DOHH2 (cell line): ENCODE measurements at regions not wholly inside any gene's neighbourhood (a gene's known extent, or its start where the extent isn't known, plus 50 kb on each side); places are given as distances from the start of the nearest gene placed in this dataset.

Experiments used
- EZH2phosphoT487 ChIP-seq: fragments of 200-600 bp; sonication (generic); IDR thresholded peaks from 2 replicates; pipeline ENCODE4 v1.6.1; 2017; ENCODE audit warnings: borderline replicate concordance, mild to moderate bottlenecking, antibody characterized with exemption, low read length, moderate library complexity, mixed read lengths
- TF ChIP-seq, protein P1 (sequence below): fragments of 200-600 bp; sonication (generic); IDR thresholded peaks from one replicate; pipeline ENCODE4 v1.5.1; 2014; ENCODE audit warnings: antibody characterized with exemption, mild to moderate bottlenecking, low read depth, low read length; ENCODE audit not compliant: poor library complexity, severe bottlenecking

DNA sequence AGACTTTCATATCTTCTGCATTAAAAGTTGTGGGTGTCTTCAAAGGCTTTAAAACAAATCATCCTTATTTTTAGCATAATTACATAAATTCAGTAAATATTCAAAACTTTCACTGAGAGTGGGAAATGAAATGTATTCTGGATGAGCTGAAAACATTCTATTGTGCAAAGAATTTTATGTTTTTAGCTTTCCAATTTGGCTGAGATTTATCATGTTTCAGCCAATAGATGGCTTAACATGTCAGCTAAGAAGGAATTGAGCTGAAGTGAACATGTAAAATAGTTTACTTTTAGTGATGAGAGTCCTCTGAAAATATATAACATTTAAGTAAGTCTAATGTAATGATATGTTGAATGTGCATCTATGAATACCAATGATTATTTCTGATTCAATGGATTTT lies 213.5 kb upstream of the GIMD1 start:
- TF ChIP-seq, protein P1, sequence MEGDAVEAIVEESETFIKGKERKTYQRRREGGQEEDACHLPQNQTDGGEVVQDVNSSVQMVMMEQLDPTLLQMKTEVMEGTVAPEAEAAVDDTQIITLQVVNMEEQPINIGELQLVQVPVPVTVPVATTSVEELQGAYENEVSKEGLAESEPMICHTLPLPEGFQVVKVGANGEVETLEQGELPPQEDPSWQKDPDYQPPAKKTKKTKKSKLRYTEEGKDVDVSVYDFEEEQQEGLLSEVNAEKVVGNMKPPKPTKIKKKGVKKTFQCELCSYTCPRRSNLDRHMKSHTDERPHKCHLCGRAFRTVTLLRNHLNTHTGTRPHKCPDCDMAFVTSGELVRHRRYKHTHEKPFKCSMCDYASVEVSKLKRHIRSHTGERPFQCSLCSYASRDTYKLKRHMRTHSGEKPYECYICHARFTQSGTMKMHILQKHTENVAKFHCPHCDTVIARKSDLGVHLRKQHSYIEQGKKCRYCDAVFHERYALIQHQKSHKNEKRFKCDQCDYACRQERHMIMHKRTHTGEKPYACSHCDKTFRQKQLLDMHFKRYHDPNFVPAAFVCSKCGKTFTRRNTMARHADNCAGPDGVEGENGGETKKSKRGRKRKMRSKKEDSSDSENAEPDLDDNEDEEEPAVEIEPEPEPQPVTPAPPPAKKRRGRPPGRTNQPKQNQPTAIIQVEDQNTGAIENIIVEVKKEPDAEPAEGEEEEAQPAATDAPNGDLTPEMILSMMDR = no peak
- TF ChIP-seq EZH2phosphoT487 = no peak
